Activated T-helper 1 cell treated with anti-CD3 and anti-CD28 coated beads, Interleukin-12 subunit alpha, Interleukin-12 subunit beta, Interleukin-2, Interleukin-4 antibody, amounts not matched to agents 30 ng/mL and 10 ng/mL and 1 ng/mL, durations not matched to agents 14 hours and 24 hours and 36 hours (primary cell): ENCODE measurements at regions not wholly inside any gene's neighbourhood (a gene's known extent, or its start where the extent isn't known, plus 50 kb on each side); places are given as distances from the start of the nearest gene placed in this dataset.
"Not testable (repeated sequence)": the region's sequence is repeated elsewhere in the genome, so short reads cannot be mapped to it uniquely, and the experiment has no call there.

Experiments
- DNase-seq: peaks from one replicate; pipeline ENCODE4 v3.0.0; 2021; ENCODE audit warnings: low spot score
- H3K27ac Mint-ChIP-seq: one replicate; pipeline ENCODE4 v1.8.0; 2021; ENCODE audit warnings: mild to moderate bottlenecking, mixed read lengths
- H3K27me3 Mint-ChIP-seq: one replicate; pipeline ENCODE4 v1.8.0; 2022; ENCODE audit warnings: mild to moderate bottlenecking, moderate library complexity, mixed read lengths; ENCODE audit not compliant: insufficient read depth
- H3K36me3 Mint-ChIP-seq: one replicate; pipeline ENCODE4 v1.8.0; 2021; ENCODE audit warnings: low read depth, mixed read lengths
- H3K4me1 Mint-ChIP-seq: one replicate; pipeline ENCODE4 v1.8.0; 2021; ENCODE audit warnings: low read depth, mixed read lengths
- H3K4me3 Mint-ChIP-seq: one replicate; pipeline ENCODE4 v1.8.0; 2021; ENCODE audit warnings: mild to moderate bottlenecking, moderate library complexity, mixed read lengths
- H3K9me3 Mint-ChIP-seq: one replicate; pipeline ENCODE4 v1.8.0; 2021; ENCODE audit warnings: mixed read lengths
- intact Hi-C: fragments of 100-400 bp; cut with micrococcal nuclease; formaldehyde crosslinking; loops from one replicate; pipeline ENCODE4 v1.15.1; 2024

GRCh38 chr22:49405590-49405989 is 422.1 kb downstream of the BRD1 start:
- no peak overlapping the region for H3K4me3 Mint-ChIP-seq
- no peaks in the 10 kb centered on the region for H3K4me1 Mint-ChIP-seq
- no peak for DNase-seq
- H3K27ac Mint-ChIP-seq: no peak overlapping the region
- no peaks in the 10 kb centered on the region for H3K9me3 Mint-ChIP-seq
- intact Hi-C loops: no loop called here
- no peaks in the 10 kb centered on the region for H3K36me3 Mint-ChIP-seq
- peaks cover 4% of the 10 kb centered on the region for H3K27me3 Mint-ChIP-seq

DNA sequence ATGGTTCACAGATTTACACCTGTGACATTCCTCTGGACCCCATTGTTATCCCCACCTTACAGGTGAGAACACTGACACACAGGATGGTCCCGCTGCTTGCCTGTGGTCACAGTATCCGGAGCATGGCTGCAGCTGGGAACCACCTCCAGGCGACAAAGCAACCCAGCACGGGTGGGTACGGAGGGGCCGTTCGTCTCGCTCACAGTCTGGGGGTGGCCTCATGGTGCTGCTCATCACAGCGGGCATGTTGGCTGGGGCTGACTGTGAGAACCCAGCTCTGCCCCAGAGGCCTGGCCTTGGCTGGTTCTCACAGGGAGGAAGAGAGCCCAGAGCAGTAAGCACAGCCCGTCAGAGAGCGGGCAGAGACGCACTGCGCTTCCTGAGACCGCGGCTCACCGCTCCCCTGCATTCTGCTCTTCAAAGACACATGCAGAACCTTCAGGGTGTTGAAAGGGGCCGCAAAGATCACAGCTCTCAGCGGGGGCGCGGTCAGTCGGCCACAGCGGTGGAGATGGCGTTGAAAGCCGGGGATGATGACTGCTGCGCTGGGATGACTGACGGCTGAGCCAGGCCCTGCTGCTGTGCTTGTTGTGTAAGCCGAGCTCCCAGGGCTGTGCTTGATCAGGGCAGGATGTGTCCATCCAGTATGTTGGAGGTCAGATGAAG is 423.0 kb downstream of the BRD1 start:
- Mint-ChIP-seq H3K36me3 (no peaks in the 10 kb centered on the region), H3K27ac (no peak overlapping the region), H3K4me1 (no peaks in the 10 kb centered on the region)

DNA sequence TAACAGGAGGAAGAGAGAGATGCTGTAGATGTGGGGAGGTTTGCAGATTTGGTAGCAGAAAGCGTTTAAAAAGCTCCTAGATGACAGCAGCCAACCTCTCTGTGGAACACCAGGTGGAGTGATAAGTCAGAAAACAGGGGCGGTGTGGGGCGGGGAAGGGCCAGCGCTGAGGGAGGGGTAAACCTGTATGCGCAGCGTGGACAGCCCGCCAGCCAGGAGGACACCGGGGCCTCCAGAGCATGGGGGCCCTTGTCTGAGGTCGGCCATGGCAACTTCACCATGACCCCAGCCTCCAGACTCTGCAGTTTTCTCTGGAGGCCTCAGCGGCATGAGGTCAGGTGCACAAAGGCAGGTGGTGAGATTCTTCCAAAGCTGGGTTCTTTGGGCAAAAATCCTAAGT is 423.7 kb downstream of the BRD1 start:
- intact Hi-C loops: no loop called here
- no peak for DNase-seq

More for the DNA sequence above, 423.0 kb downstream of the BRD1 start:
- H3K27me3 Mint-ChIP-seq: peaks cover 4% of the 10 kb centered on the region
- DNase-seq: no peak
- no peaks in the 10 kb centered on the region for H3K9me3 Mint-ChIP-seq
- intact Hi-C loops: no loop called here
- H3K4me3 Mint-ChIP-seq: no peak overlapping the region

DNA sequence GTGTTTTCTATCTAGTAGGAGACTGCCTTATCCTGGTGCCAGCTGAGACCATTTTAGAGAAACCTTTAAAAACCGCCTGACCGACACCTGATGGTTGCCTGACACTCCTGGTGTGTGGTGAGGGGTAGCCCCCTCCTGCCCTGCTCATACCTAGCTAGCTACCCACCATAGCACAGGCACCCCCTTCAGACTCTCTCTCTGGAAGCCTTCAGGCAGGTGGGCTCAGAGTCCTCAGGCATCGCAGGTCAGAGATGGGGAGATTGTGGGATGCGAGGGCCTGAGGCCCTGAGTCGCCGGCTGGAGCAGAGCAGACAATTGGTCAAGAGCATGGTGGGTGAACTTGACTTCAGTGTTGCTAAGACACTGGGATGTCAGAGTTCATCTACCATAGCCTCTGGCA is 424.6 kb downstream of the BRD1 start:
- Mint-ChIP-seq H3K36me3 (no peaks in the 10 kb centered on the region), H3K27ac (no peak overlapping the region), H3K4me3 (no peak overlapping the region), H3K27me3 (peaks cover 4% of the 10 kb centered on the region), H3K9me3 (no peaks in the 10 kb centered on the region), H3K4me1 (no peaks in the 10 kb centered on the region)
- DNase-seq: no peak
- intact Hi-C loops: no loop called here

More for the DNA sequence above, 423.7 kb downstream of the BRD1 start:
- H3K4me3 Mint-ChIP-seq: no peak overlapping the region
- H3K4me1 Mint-ChIP-seq: no peaks in the 10 kb centered on the region
- no peaks in the 10 kb centered on the region for H3K9me3 Mint-ChIP-seq
- H3K36me3 Mint-ChIP-seq: no peaks in the 10 kb centered on the region
- no peak overlapping the region for H3K27ac Mint-ChIP-seq
- peaks cover 4% of the 10 kb centered on the region for H3K27me3 Mint-ChIP-seq

DNA sequence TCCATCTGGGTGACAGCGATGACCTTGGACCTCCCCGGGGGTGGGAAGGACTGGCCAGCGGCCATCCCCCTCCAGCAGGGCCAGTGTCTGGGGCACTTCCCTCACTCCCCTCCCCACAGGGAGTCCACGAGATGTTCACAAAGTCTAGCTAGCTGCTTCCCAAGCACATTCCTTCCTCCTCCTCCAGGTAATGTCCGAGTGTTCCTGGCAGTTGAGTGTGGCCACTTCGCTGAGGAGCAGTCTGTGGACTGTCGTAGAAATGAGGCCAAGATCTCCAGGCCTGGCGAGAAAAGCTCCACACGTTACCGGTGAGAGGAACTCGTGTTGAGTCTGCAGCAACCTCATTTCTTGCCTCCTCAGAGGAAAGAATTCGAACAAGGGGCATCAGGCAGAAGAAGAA is 425.5 kb downstream of the BRD1 start:
- intact Hi-C loops: no loop called here
- no peaks in the 10 kb centered on the region for H3K36me3 Mint-ChIP-seq
- H3K4me3 Mint-ChIP-seq: no peak overlapping the region
- no peaks in the 10 kb centered on the region for H3K9me3 Mint-ChIP-seq
- H3K27ac Mint-ChIP-seq: no peak overlapping the region
- H3K4me1 Mint-ChIP-seq: no peaks in the 10 kb centered on the region
- DNase-seq: no peak
- H3K27me3 Mint-ChIP-seq: peaks cover 4% of the 10 kb centered on the region

GRCh38 chr22:49400941-49401598 is 426.6 kb downstream of the BRD1 start:
- no peak for DNase-seq
- Mint-ChIP-seq H3K27ac (no peak overlapping the region), H3K27me3 (no peaks in the 10 kb centered on the region), H3K36me3 (no peaks in the 10 kb centered on the region), H3K9me3 (no peaks in the 10 kb centered on the region), H3K4me1 (no peaks in the 10 kb centered on the region), H3K4me3 (no peak overlapping the region)
- intact Hi-C loops: no loop called here

- no peaks in the 10 kb centered on the region for H3K36me3 Mint-ChIP-seq
- H3K27me3 Mint-ChIP-seq: no peaks in the 10 kb centered on the region
- H3K27ac Mint-ChIP-seq: no peak overlapping the region
- no peaks in the 10 kb centered on the region for H3K4me1 Mint-ChIP-seq
- no peak for DNase-seq
- no peaks in the 10 kb centered on the region for H3K9me3 Mint-ChIP-seq
- intact Hi-C loops: no loop called here
- no peak overlapping the region for H3K4me3 Mint-ChIP-seq
Observed at GRCh38 chr22:49400136-49400940, 427.3 kb downstream of the BRD1 start.

GRCh38 chr22:49398646-49399045 is 429.0 kb downstream of the BRD1 start:
- Mint-ChIP-seq H3K27ac (no peak overlapping the region), H3K27me3 (no peaks in the 10 kb centered on the region), H3K36me3 (no peaks in the 10 kb centered on the region), H3K9me3 (peaks cover 10% of the 10 kb centered on the region), H3K4me3 (no peak overlapping the region), H3K4me1 (no peaks in the 10 kb centered on the region)
- intact Hi-C loops: no loop called here
- DNase-seq: no peak

GRCh38 chr22:49398115-49398514 is 429.6 kb downstream of the BRD1 start:
- no peaks in the 10 kb centered on the region for H3K27me3 Mint-ChIP-seq
- no peak for DNase-seq
- no peak overlapping the region for H3K4me3 Mint-ChIP-seq
- H3K4me1 Mint-ChIP-seq: no peaks in the 10 kb centered on the region
- H3K36me3 Mint-ChIP-seq: no peaks in the 10 kb centered on the region
- H3K9me3 Mint-ChIP-seq: peaks cover 14% of the 10 kb centered on the region
- intact Hi-C loops: no loop called here
- H3K27ac Mint-ChIP-seq: no peak overlapping the region

- H3K9me3 Mint-ChIP-seq: peaks cover 17% of the 10 kb centered on the region
- H3K4me3 Mint-ChIP-seq: no peak overlapping the region
- DNase-seq: no peak
- H3K27ac Mint-ChIP-seq: no peak overlapping the region
- H3K27me3 Mint-ChIP-seq: no peaks in the 10 kb centered on the region
- no peaks in the 10 kb centered on the region for H3K4me1 Mint-ChIP-seq
- no peaks in the 10 kb centered on the region for H3K36me3 Mint-ChIP-seq
- intact Hi-C loops: no loop called here
Observed at GRCh38 chr22:49396817-49397216, 430.9 kb downstream of the BRD1 start.

DNA sequence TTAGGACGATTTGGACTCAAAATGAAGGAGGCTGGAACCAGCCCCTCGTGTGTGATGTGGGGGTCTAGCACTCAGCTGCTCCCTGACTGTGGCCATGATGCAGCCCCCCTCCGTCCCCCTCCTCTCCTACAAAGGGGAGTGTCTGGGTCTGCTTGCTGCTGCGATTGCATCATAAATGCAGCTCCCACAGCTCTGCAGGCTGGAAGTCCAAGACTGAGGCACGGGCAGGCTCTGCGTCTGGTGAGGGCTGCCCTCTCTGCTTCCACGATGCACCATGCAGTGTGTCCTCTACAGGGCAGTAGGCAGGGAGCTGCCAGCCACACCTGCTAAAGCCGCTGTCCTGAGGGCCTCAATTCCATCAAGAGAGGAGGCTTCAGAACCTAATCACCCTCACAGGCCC is 432.1 kb downstream of the BRD1 start:
- no peak overlapping the region for H3K4me3 Mint-ChIP-seq
- peaks cover 18% of the 10 kb centered on the region for H3K9me3 Mint-ChIP-seq
- H3K36me3 Mint-ChIP-seq: no peaks in the 10 kb centered on the region

DNA sequence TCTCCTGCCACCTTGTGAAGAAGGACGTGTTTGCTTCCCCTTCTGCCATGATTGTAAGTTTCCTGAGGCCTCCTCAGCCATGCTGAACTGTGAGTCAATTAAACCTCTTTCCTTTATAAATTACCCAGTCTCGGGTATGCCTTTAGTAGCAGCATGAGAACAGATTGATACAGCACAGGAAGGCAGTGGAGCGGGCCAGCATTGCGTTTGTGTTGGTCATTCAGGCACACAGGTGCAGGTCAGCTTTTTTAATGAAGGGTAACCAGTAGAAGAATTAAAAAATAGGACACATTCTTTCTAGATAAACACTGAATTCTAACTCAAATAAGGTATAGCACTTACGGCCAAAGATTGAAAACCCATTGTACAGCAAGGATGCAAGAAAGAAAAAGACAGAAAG is 432.6 kb downstream of the BRD1 start:
- H3K27me3 Mint-ChIP-seq, DNase-seq, H3K4me3 Mint-ChIP-seq, intact Hi-C loops, H3K36me3 Mint-ChIP-seq, H3K4me1 Mint-ChIP-seq, H3K27ac Mint-ChIP-seq: not testable (repeated sequence)
- peaks cover 22% of the 10 kb centered on the region for H3K9me3 Mint-ChIP-seq

More for the DNA sequence above, 432.1 kb downstream of the BRD1 start:
- Mint-ChIP-seq H3K27me3 (no peaks in the 10 kb centered on the region), H3K4me1 (no peaks in the 10 kb centered on the region), H3K27ac (no peak overlapping the region)
- no peak for DNase-seq
- intact Hi-C loops: no loop called here

DNA sequence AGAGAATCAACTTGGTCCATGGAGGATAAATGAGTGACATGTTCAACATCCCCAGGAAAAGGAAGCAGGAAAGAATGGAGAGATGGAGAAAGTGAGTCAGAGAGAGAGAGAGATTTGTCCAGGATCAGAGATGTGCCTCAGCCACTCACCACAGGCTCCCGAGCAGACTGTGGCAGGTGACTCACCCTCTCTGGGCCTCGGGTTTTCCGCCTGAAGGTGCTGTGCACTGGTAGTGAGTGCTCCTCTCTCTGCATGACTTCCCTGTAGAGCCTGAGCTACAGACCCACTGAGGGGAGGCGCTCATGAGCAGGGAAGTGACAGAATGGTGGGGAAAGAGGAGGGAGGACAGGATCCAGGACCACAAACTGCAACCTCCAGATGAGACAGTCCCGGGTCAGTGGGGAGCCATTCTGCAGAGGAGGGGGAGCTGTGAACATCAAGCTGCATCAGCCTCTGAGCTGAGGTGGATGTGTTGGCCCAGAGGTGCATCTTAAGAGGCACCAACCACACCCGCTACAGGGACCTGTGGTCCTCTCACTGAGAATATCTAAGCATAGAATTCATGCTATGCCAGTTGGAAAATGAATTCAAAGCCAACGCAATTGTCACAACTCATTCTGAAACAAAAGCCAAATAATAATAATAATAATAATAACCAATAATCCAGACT is 433.4 kb downstream of the BRD1 start:
- H3K27me3 Mint-ChIP-seq: no peaks in the 10 kb centered on the region
- no peak overlapping the region for H3K4me3 Mint-ChIP-seq
- no peak overlapping the region for H3K27ac Mint-ChIP-seq
- H3K4me1 Mint-ChIP-seq: no peaks in the 10 kb centered on the region
- intact Hi-C loops: no loop called here
- no peaks in the 10 kb centered on the region for H3K36me3 Mint-ChIP-seq
- DNase-seq: no peak
- peaks cover 22% of the 10 kb centered on the region for H3K9me3 Mint-ChIP-seq
